Trophoblast cell (in vitro differentiated cells and primary cell): ENCODE measurements at regions not wholly inside any gene's neighbourhood (a gene's known extent, or its start where the extent isn't known, plus 50 kb on each side); places are given as distances from the start of the nearest gene placed in this dataset.
"Not testable (repeated sequence)": the region's sequence is repeated elsewhere in the genome, so short reads cannot be mapped to it uniquely, and the experiment has no call there.

Experiments
- DNase-seq, 2 donors: peaks; one replicate each; pipeline ENCODE4 v3.0.0-alpha.2; 2016
- H2AFZ ChIP-seq: 2 replicates; pipeline ENCODE4 v1.6.1; 2013; ENCODE audit warnings: low read length, moderate library complexity, mild to moderate bottlenecking; ENCODE audit not compliant: insufficient read depth, poor library complexity
- H2AK5ac ChIP-seq: 2 replicates; pipeline ENCODE4 v1.6.1; 2013; ENCODE audit warnings: mild to moderate bottlenecking, low read length
- H2BK120ac ChIP-seq: 2 replicates; pipeline ENCODE4 v1.6.1; 2013; ENCODE audit warnings: low read length, mild to moderate bottlenecking, moderate library complexity; ENCODE audit not compliant: insufficient read depth, poor library complexity
- H2BK12ac ChIP-seq: 2 replicates; pipeline ENCODE4 v1.6.1; 2013; ENCODE audit warnings: mild to moderate bottlenecking, low read length, moderate library complexity
- H2BK5ac ChIP-seq: 2 replicates; pipeline ENCODE4 v1.6.1; 2013; ENCODE audit warnings: low read length, low read depth, moderate library complexity, mild to moderate bottlenecking; ENCODE audit not compliant: poor library complexity
- H3K14ac ChIP-seq: 2 replicates; pipeline ENCODE4 v1.6.1; 2013; ENCODE audit warnings: mild to moderate bottlenecking, low read length
- H3K18ac ChIP-seq: 2 replicates; pipeline ENCODE4 v1.6.1; 2013; ENCODE audit warnings: mild to moderate bottlenecking, low read length
- H3K23ac ChIP-seq: 2 replicates; pipeline ENCODE4 v1.6.1; 2013; ENCODE audit warnings: low read length
- H3K27ac ChIP-seq: 2 replicates; pipeline ENCODE4 v1.5.1; 2013; ENCODE audit warnings: low read depth, mild to moderate bottlenecking, inconsistent platforms, low read length, moderate library complexity
- H3K27me3 ChIP-seq: 2 replicates; pipeline ENCODE4 v1.6.1; 2013; ENCODE audit warnings: inconsistent platforms, mild to moderate bottlenecking, low read length, moderate library complexity; ENCODE audit not compliant: insufficient read depth
- H3K36me3 ChIP-seq, 2 experiments: 1 replicate in 1 of 2; 2 replicates in 1 of 2; pipeline ENCODE4 v1.6.1; 2013; ENCODE audit warnings: low read length in 2 of 2, mild to moderate bottlenecking in 2 of 2, moderate library complexity in 1 of 2; ENCODE audit not compliant: insufficient read depth in 2 of 2, control insufficient read depth in 1 of 2
- H3K4ac ChIP-seq: 2 replicates; pipeline ENCODE4 v1.6.1; 2013; ENCODE audit warnings: low read depth, mild to moderate bottlenecking, low read length, moderate library complexity
- H3K4me1 ChIP-seq, 2 experiments: 1 replicate in 1 of 2; 2 replicates in 1 of 2; pipeline ENCODE4 v1.6.1; 2013; ENCODE audit warnings: low read length in 2 of 2, mild to moderate bottlenecking in 2 of 2, moderate library complexity in 1 of 2; ENCODE audit not compliant: insufficient read depth in 2 of 2, control insufficient read depth in 1 of 2
- H3K4me2 ChIP-seq: 2 replicates; pipeline ENCODE4 v1.6.1; 2013; ENCODE audit warnings: inconsistent platforms, mild to moderate bottlenecking, low read length, moderate library complexity
- H3K4me3 ChIP-seq: 2 replicates; pipeline ENCODE4 v1.5.1; 2013; ENCODE audit warnings: mild to moderate bottlenecking, low read depth, low read length, inconsistent platforms
- H3K79me1 ChIP-seq: one replicate; pipeline ENCODE4 v1.6.1; 2013; ENCODE audit warnings: low read length
- H3K79me2 ChIP-seq: 2 replicates; pipeline ENCODE4 v1.6.1; 2013; ENCODE audit warnings: low read length, mild to moderate bottlenecking; ENCODE audit not compliant: control insufficient read depth, insufficient read depth, poor library complexity
- H3K9ac ChIP-seq: 2 replicates; pipeline ENCODE4 v1.6.1; 2013; ENCODE audit warnings: mild to moderate bottlenecking, low read length
- H3K9me3 ChIP-seq: 2 replicates; pipeline ENCODE4 v1.6.1; 2013; ENCODE audit warnings: low read depth, mild to moderate bottlenecking, control low read depth, inconsistent platforms, low read length; ENCODE audit not compliant: insufficient read depth
- H4K12ac ChIP-seq: 2 replicates; pipeline ENCODE4 v1.6.1; 2013; ENCODE audit warnings: low read depth, mild to moderate bottlenecking, low read length, moderate library complexity
- H4K8ac ChIP-seq: 2 replicates; pipeline ENCODE4 v1.6.1; 2013; ENCODE audit warnings: low read depth, mild to moderate bottlenecking, low read length, moderate library complexity
- H4K91ac ChIP-seq: one replicate; pipeline ENCODE4 v1.6.1; 2013; ENCODE audit warnings: low read depth, mild to moderate bottlenecking, low read length, moderate library complexity
- WGBS: extraction: QIAGEN DNeasy Blood & Tissue Kit; methylation state at CpG from one replicate; pipeline ENCODE4 v1.1.7; 2013; ENCODE audit warnings: missing lambda C conversion rate; ENCODE audit not compliant: insufficient read length, insufficient coverage; ENCODE audit errors: extremely low coverage; 5-methylcytosine and 5-hydroxymethylcytosine counted together

- H2AK5ac ChIP-seq = no peak overlapping the region
- no peaks in the 10 kb centered on the region for H3K9me3 ChIP-seq
- DNase-seq = peak in 1 of 2 donors; percentile 4
- no peaks in the 10 kb centered on the region for H3K36me3 ChIP-seq
- H3K27me3 ChIP-seq = no peaks in the 10 kb centered on the region
- no peak overlapping the region for H3K23ac ChIP-seq
- no CpG with 5 or more reads among the region's 1 CpG for WGBS
- H3K14ac ChIP-seq = no peak overlapping the region
- H4K12ac ChIP-seq = no peak overlapping the region
- H2BK5ac ChIP-seq = no peak overlapping the region
- H3K4me3 ChIP-seq = no peak overlapping the region
- H2BK12ac ChIP-seq = no peak overlapping the region
- H3K4ac ChIP-seq = no peak overlapping the region
- no peaks in the 10 kb centered on the region for H3K79me2 ChIP-seq
- no peaks in the 10 kb centered on the region for H3K79me1 ChIP-seq
- no peak overlapping the region for H3K9ac ChIP-seq
- H3K18ac ChIP-seq = no peak overlapping the region
- no peak overlapping the region for H2AFZ ChIP-seq
- no peak overlapping the region for H3K27ac ChIP-seq
- no peak overlapping the region for H4K8ac ChIP-seq
- H3K4me1 ChIP-seq = no peaks in the 10 kb centered on the region
- H2BK120ac ChIP-seq = no peak overlapping the region
- H3K4me2 ChIP-seq = no peak overlapping the region
- no peak overlapping the region for H4K91ac ChIP-seq
Observed at GRCh38 chr17:53765609-53766008, 57.1 kb upstream of the KIF2B start.

GRCh38 chr17:53765129-53765528, 57.6 kb upstream of the KIF2B start:
- no peak overlapping the region for H2BK5ac ChIP-seq
- no peak overlapping the region for H3K14ac ChIP-seq
- H3K4ac ChIP-seq = no peak overlapping the region
- H3K9ac ChIP-seq = no peak overlapping the region
- no peak overlapping the region for H2AFZ ChIP-seq
- no peak overlapping the region for H4K12ac ChIP-seq
- no peaks in the 10 kb centered on the region for H3K79me1 ChIP-seq
- no peak overlapping the region for H4K8ac ChIP-seq
- H3K4me1 ChIP-seq = no peaks in the 10 kb centered on the region
- DNase-seq = no peak
- no peak overlapping the region for H4K91ac ChIP-seq
- no peaks in the 10 kb centered on the region for H3K79me2 ChIP-seq
- WGBS = no CpG with 5 or more reads among the region's 2 CpGs
- H2AK5ac ChIP-seq = no peak overlapping the region
- H2BK12ac ChIP-seq = no peak overlapping the region
- H3K4me2 ChIP-seq = no peak overlapping the region
- H3K23ac ChIP-seq = no peak overlapping the region
- H3K4me3 ChIP-seq = no peak overlapping the region
- H2BK120ac ChIP-seq = no peak overlapping the region
- no peaks in the 10 kb centered on the region for H3K36me3 ChIP-seq
- H3K27me3 ChIP-seq = no peaks in the 10 kb centered on the region
- no peak overlapping the region for H3K27ac ChIP-seq
- no peaks in the 10 kb centered on the region for H3K9me3 ChIP-seq
- H3K18ac ChIP-seq = no peak overlapping the region

GRCh38 chr17:53757559-53757958, 65.2 kb upstream of the KIF2B start:
- Histone ChIP-seq H3K4me2 (no peak overlapping the region), H3K27ac (no peak overlapping the region), H3K14ac (no peak overlapping the region), H2AFZ (no peak overlapping the region), H4K8ac (no peak overlapping the region), H3K79me1 (no peaks in the 10 kb centered on the region), H2BK12ac (no peak overlapping the region), H3K4ac (no peak overlapping the region), H3K23ac (no peak overlapping the region), H4K12ac (no peak overlapping the region), H2BK120ac (no peak overlapping the region), H3K18ac (no peak overlapping the region), H4K91ac (no peak overlapping the region), H2AK5ac (no peak overlapping the region), H3K4me1 (no peaks in the 10 kb centered on the region), H2BK5ac (no peak overlapping the region), H3K27me3 (no peaks in the 10 kb centered on the region), H3K79me2 (no peaks in the 10 kb centered on the region), H3K36me3 (no peaks in the 10 kb centered on the region), H3K4me3 (no peak overlapping the region), H3K9me3 (no peaks in the 10 kb centered on the region), H3K9ac (no peak overlapping the region)
- no peak for DNase-seq
- no CpG with 5 or more reads among the region's 22 CpGs for WGBS

GRCh38 chr17:53757116-53757515, 65.6 kb upstream of the KIF2B start:
- not testable (repeated sequence) for H4K91ac ChIP-seq, H3K18ac ChIP-seq, H4K8ac ChIP-seq, H3K4me3 ChIP-seq, H3K79me1 ChIP-seq, H2AK5ac ChIP-seq, H3K4ac ChIP-seq, H3K23ac ChIP-seq, H3K9me3 ChIP-seq, H2BK12ac ChIP-seq, H3K79me2 ChIP-seq, H3K14ac ChIP-seq, H2BK5ac ChIP-seq, DNase-seq, H3K4me1 ChIP-seq, H3K27ac ChIP-seq, H3K9ac ChIP-seq, H3K4me2 ChIP-seq, H4K12ac ChIP-seq, H3K27me3 ChIP-seq, H2AFZ ChIP-seq, H2BK120ac ChIP-seq, H3K36me3 ChIP-seq
- WGBS = no CpG with 5 or more reads among the region's 20 CpGs
